Pulmonary artery endothelial cell (primary cell): ENCODE measurements at regions not wholly inside any gene's neighbourhood (a gene's known extent, or its start where the extent isn't known, plus 50 kb on each side); places are given as distances from the start of the nearest gene placed in this dataset.
"Not testable (repeated sequence)": the region's sequence is repeated elsewhere in the genome, so short reads cannot be mapped to it uniquely, and the experiment has no call there.

Experiments
- DNase-seq: peaks from one replicate; pipeline ENCODE4 v3.0.0-alpha.2; 2011; ENCODE audit warnings: low read depth, low spot score

DNA sequence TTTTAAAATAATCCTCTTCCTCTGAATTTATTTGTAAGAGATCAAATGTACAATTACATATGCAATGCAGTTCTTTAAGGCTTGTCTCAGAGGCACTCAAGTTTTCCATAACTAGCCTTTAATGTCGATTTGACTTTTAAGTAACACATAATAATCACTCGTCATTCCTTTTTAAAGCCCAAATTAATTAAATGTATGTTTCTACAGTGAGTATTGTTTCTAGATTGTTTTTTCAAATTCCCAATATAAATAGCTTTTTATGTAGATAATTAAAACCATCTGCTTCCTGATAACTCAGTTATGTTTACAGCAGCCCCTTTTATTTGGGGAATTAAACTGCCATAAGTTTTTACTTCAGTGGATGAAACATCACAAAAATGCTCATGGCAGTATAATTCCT lies 185.1 kb downstream of the ETNK1 start:
- no peak for DNase-seq

DNA sequence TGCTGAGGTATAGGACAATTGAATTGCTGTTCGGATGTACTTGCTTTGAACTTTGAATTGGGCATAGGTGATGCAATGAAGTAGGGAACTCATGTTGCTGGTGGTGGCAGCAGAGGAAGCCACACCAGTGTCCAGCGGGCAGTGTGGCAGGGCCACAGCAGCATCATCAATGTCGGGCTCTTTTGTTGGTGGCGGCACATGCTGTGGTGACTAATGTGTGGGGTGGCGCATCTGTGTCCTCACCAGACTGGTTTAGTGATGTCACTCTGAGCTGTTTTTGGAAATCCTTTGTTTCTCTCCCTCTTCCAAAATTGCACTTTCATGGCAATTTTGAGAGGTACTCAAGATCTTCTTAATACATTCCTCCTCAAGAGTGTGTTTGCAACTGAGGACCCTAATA lies 187.6 kb downstream of the ETNK1 start:
- DNase-seq, result no peak

DNA sequence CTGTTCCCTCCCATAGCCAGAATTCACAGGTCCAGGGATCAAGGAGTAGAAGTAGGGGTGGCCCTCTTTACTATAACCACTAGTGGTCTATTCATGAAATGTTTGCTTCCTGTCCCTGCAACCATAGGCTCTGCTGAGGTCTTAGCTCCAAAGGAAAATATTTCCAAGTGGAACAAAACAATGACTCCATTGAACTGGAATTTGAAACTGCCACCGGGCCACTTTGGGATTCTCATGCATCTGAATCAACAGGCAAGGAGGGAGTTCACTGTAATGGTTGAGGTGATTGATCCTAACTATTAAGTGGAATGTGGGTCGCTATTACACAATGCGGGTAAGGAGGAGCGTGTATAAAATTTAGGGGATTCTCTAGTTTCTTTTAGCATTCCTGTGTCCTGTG lies 197.0 kb downstream of the ETNK1 start:
- no peak for DNase-seq

GRCh38 chr12:22826026-22826425 lies 201.1 kb downstream of the ETNK1 start:
- no peak for DNase-seq

GRCh38 chr12:22826446-22826981 lies 201.5 kb downstream of the ETNK1 start:
- DNase-seq, result not testable (repeated sequence)

- DNase-seq, result no peak
Observed at GRCh38 chr12:22828066-22828465, 203.1 kb downstream of the ETNK1 start.

DNA sequence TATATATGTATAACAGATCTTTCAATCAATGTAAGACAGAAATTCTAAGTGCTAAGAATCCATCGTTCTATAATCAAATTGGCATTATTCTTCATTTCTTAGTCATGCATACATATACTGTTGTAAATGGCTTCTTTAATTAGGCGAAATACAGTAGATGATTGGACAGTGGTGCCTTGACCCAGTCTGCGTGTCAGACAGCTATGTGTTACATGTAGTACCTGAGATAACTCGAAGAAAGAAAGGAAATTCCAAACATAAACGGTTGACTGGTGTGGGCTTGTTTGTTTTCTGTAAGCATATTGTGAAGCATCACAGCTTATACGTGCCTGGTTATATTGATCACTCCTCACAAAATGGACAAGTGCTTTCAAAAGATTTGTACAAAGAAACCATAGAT lies 210.5 kb downstream of the ETNK1 start:
- no peak for DNase-seq

- DNase-seq, result no peak
Observed at GRCh38 chr12:22850185-22850584, 225.2 kb downstream of the ETNK1 start.

GRCh38 chr12:22851532-22851931 lies 226.6 kb downstream of the ETNK1 start:
- DNase-seq, result no peak

DNA sequence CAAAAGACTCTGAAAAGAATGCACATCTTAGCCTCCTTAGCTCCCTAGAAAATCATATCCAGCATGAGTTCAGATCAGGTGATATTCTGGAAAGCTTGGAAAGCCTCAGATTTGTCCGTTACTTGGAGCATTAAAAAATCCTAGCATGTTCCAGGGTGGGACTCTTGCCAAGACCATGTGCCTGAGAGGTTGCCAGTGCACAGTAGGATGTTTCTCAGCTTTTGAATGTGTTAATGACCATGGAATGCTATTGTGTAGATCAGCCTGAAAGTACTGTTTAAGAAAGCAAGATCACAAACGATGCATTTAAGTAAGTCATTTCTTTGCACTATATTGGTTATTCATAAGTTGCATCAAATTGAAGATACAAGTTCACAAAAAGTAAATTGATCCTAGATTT lies 230.5 kb downstream of the ETNK1 start:
- no peak for DNase-seq

DNA sequence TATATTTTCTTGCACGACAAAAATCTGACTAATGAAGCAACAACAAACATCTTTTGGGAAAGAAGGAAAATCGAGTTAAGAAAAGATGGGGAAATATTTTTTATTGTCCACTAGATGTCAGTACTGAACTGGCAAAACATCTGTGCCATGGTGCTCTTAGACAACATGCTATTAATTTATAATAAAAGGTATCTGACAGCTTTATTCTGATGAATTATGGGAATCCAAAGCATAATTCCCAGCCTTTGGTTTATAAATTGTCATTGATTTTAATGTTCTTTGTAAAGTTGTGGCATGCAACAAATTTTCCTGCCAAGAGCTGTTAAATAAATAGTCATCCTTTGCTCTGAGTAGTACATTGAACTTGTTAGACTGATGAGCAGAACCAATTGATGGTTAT lies 231.2 kb downstream of the ETNK1 start:
- peak; percentile 2 for DNase-seq

DNA sequence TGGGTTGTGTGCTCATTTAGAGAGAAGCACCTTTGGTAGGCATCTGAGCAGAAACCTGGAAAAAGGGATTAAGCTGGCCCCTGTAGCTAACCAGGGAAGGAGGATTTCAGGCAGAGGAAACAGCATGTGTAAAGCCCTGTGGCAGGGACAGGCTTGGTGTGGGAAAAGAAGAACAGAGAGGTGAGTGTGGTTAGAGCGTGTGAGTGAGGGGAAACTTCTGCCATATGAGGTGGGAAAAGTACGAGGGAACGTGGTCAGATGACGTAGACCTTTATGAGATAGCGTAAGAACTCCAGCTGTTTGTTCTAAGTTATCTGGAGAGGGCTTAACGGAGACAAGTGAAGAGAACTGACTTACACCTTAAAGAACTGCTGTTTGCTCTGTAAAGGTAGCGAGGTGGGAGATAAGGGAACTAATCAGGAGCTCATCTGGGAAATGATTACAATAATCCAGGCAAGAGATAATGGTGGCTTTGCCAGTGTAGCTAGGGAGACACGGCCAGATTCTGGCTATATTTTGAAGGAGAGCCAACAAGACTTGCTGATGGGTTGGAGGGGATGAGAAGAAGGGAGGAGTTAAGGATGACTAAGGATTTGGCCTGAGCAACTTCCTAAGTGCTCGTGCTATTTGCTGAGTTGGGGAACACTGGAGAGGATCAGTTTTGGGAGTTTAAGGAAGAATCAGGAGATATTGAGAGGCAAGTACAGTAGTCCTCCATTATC lies 234.0 kb downstream of the ETNK1 start:
- no peak for DNase-seq

DNA sequence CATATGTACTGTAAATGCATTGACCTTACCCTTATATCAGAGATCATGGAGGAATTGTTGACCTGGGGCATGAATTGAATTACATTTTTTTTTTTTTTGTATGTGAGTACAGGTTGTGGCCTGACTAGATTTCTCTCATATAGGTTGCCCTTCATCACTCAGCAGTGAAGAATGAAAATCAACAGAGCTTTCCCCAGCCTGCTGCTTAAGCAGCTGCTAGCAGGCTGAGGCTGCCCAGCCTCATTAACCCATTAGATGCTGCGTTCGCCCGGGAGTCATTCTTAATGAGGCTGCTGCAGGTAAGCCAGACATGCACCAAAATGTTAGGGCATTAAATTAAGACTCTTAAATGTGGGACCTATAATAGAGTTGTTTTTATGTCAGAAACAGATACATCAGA lies 236.0 kb downstream of the ETNK1 start:
- DNase-seq, result no peak

DNA sequence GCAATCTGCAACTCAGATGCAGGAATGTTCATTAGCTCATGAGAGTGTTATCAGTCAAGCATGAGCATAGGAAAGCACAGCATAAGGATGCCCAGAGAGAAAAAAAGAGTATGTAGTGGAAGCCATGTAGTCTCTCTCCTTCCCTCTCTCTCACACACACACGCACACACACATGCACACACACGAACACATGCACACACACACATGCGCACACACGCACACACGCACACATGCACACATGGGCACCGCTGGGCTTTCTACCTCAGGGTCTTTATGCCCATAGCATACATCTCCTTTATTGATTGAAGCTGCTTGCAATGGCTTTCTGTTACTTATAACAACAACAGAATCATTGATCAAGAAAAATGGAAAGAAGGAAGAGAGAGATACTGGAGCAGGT lies 240.9 kb downstream of the ETNK1 start:
- no peak for DNase-seq

GRCh38 chr12:22866406-22866805 lies 241.4 kb downstream of the ETNK1 start:
- DNase-seq, result no peak

DNA sequence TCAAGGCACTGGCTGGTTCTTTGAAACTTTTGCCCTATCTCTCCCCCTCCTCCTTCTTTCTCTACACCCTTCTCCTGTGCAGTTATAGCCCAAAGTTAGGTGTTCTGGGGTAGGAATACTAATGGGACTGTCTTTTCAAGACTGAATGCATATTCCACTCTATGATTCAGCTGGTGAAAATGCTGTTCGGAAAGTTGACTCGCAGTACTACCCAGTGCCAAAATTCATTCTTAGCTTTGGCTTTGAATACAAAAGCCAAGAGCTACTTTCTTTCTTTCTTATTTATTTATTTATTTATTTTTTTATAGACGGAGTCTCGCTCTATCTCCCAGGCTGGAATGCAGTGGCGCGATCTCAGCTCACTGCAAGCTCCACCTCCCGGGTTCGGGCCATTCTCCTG lies 249.2 kb downstream of the ETNK1 start:
- DNase-seq, result no peak

DNA sequence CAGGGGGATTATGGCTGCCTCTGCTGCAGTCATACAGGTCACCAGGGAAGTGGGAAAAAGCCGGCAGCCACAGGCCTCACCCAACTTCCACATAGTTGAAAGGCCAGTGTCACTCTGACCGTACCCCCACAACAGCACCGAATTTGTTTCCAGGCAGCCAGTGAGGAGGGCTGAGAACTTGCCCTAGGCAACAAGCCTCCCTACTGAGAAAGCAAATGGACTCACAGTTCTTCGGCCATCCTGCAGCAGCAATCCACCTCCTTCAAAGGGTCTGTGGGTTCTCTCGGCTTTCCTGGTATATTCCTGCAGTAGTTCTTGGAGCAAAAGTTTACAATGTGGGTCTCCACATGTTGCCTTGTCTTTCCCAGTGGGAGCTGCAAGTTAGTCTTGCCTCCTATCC lies 251.3 kb downstream of the ETNK1 start:
- DNase-seq, result no peak

- no peak for DNase-seq
Observed at GRCh38 chr12:22879203-22879602, 254.2 kb downstream of the ETNK1 start.

DNA sequence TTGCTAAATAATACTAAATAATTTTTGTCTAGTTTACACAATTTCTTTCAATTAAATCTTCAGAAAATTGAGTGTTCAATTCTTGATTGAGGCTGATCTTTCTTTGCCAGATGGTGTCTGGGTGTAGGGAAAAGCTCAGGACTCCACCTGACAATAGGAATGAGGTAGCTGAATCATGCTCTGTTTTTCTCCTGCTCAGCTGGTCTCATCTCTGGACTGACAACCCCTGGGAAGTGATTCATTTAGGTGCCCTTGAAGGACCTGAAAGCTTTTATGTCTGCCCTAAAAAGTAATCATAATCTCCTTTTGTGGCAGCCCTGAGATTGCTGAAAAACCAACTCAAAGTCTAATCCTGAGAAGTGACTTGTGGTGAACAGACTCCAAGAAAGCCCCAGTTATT lies 255.4 kb downstream of the ETNK1 start:
- DNase-seq, result no peak

DNA sequence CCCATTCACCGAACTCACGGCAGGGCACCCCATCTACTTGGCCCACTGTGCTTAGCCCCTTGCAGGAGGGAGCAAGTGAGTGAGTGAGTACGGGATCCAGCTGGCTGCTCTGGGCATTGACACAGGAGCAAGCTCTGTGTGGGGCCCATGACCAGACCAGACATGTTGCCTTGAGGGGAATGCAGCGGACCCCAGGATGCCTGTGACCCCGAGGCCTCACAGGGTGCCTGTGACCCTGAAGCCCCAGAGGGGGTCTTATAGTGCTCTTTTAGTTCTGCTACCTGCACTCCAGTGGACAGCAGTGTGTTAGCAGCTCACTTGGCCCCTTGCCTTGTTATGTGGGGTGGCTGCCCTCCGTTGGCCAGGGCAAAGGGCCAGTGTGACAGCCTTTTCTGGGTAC lies 255.8 kb downstream of the ETNK1 start:
- no peak for DNase-seq

- no peak for DNase-seq
Observed at GRCh38 chr12:22881878-22882385, 257.0 kb downstream of the ETNK1 start.

GRCh38 chr12:22882559-22882958 lies 257.6 kb downstream of the ETNK1 start:
- no peak for DNase-seq

DNA sequence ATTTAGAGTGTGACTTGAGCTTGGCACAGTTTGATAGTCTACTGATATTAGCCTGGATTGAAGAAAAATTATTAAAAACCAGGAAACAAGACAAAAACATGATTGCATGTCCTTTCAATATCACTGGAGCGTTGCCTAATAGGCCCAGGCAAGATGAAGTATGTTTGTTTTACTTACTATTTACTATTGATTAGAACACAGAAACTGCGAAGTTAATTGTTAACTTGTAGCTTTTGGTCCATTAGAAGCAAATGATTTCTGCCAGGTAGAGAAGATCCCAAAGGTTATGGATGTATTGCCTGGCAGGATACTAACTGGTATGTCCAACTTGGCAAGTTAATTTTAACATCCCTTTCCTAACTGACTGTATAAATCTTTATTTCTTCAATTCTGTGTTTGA lies 268.9 kb downstream of the ETNK1 start:
- DNase-seq, result no peak
